ENCODE measurements at regions not wholly inside any gene's neighbourhood (a gene's known extent, or its start where the extent isn't known, plus 50 kb on each side); places are given as distances from the start of the nearest gene placed in this dataset.

GRCh38 chr2:15805206-15805605 lies 135.1 kb upstream of the MYCN start:
- no peak for TF ChIP-seq CTCF (tag by site-specific recombination; IDR thresholded peaks at IDR 0.05)
- TF ChIP-seq, protein P1, sequence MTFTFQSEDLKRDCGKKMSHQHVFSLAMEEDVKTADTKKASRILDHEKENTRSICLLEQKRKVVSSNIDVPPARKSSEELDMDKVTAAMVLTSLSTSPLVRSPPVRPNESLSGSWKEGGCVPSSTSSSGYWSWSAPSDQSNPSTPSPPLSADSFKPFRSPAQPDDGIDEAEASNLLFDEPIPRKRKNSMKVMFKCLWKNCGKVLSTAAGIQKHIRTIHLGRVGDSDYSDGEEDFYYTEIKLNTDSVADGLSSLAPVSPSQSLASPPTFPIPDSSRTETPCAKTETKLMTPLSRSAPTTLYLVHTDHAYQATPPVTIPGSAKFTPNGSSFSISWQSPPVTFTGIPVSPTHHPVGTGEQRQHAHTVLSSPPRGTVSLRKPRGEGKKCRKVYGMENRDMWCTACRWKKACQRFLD (tag by site-specific recombination; IDR thresholded peaks at IDR 0.05), result no peak
- TF ChIP-seq, protein P2, sequence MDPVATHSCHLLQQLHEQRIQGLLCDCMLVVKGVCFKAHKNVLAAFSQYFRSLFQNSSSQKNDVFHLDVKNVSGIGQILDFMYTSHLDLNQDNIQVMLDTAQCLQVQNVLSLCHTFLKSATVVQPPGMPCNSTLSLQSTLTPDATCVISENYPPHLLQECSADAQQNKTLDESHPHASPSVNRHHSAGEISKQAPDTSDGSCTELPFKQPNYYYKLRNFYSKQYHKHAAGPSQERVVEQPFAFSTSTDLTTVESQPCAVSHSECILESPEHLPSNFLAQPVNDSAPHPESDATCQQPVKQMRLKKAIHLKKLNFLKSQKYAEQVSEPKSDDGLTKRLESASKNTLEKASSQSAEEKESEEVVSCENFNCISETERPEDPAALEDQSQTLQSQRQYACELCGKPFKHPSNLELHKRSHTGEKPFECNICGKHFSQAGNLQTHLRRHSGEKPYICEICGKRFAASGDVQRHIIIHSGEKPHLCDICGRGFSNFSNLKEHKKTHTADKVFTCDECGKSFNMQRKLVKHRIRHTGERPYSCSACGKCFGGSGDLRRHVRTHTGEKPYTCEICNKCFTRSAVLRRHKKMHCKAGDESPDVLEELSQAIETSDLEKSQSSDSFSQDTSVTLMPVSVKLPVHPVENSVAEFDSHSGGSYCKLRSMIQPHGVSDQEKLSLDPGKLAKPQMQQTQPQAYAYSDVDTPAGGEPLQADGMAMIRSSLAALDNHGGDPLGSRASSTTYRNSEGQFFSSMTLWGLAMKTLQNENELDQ (tag by site-specific recombination; IDR thresholded peaks at IDR 0.05; ENCODE audit: low read depth), result no peak
- TF ChIP-seq ZNF692 (tag by site-specific recombination; IDR thresholded peaks at IDR 0.05), result no peak
- no peak for TF ChIP-seq SCRT1 (tag by site-specific recombination; IDR thresholded peaks at IDR 0.05; ENCODE audit: borderline replicate concordance)
- TF ChIP-seq, protein P3, sequence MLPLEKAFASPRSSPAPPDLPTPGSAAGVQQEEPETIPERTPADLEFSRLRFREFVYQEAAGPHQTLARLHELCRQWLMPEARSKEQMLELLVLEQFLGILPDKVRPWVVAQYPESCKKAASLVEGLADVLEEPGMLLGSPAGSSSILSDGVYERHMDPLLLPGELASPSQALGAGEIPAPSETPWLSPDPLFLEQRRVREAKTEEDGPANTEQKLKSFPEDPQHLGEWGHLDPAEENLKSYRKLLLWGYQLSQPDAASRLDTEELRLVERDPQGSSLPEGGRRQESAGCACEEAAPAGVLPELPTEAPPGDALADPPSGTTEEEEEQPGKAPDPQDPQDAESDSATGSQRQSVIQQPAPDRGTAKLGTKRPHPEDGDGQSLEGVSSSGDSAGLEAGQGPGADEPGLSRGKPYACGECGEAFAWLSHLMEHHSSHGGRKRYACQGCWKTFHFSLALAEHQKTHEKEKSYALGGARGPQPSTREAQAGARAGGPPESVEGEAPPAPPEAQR (tag by site-specific recombination; IDR thresholded peaks at IDR 0.05), result no peak
- no peak for TF ChIP-seq ZNF121 (tag by site-specific recombination; IDR thresholded peaks at IDR 0.05)
- no peak for TF ChIP-seq REST (tag by site-specific recombination; IDR thresholded peaks at IDR 0.05)
- TF ChIP-seq ZNF768 (tag by site-specific recombination; IDR thresholded peaks at IDR 0.05), result no peak
- TF ChIP-seq ZNF324 (tag by site-specific recombination; IDR thresholded peaks at IDR 0.05), result no peak
- TF ChIP-seq ZNF274 (IDR thresholded peaks at IDR 0.05; ENCODE audit: low read length), result no peak
- TF ChIP-seq ZNF274 (tag by site-specific recombination; IDR thresholded peaks at IDR 0.05; ENCODE audit: borderline replicate concordance), result no peak
- TF ChIP-seq, protein P4, sequence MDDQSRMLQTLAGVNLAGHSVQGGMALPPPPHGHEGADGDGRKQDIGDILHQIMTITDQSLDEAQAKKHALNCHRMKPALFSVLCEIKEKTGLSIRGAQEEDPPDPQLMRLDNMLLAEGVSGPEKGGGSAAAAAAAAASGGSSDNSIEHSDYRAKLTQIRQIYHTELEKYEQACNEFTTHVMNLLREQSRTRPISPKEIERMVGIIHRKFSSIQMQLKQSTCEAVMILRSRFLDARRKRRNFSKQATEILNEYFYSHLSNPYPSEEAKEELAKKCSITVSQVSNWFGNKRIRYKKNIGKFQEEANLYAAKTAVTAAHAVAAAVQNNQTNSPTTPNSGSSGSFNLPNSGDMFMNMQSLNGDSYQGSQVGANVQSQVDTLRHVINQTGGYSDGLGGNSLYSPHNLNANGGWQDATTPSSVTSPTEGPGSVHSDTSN (CRISPR knock-in tag; IDR thresholded peaks at IDR 0.05), result no peak
- no peak for TF ChIP-seq TCF7L2 (IDR thresholded peaks at IDR 0.05; ENCODE audit: borderline replicate concordance, low read depth, low read length)
- TF ChIP-seq ZNF610 (tag by site-specific recombination; IDR thresholded peaks at IDR 0.05; ENCODE audit: borderline replicate concordance), result no peak
